SK-N-SH treated with all-trans-retinoic acid at 6 μM for 48 hours (cell line): ENCODE measurements at regions not wholly inside any gene's neighbourhood (a gene's known extent, or its start where the extent isn't known, plus 50 kb on each side); places are given as distances from the start of the nearest gene placed in this dataset.

Source experiments
- ARNTL ChIP-seq: fragments of 450-650 bp; formaldehyde crosslinking; IDR thresholded peaks from 2 replicates; pipeline ENCODE4 v1.5.0; 2020; ENCODE audit warnings: low read depth, mild to moderate bottlenecking, moderate library complexity, borderline replicate concordance
- ESRRG ChIP-seq: fragments of 250-450 bp; sonication (Bioruptor Pico); IDR thresholded peaks from 2 replicates; pipeline ENCODE4 v1.6.1; 2021; ENCODE audit warnings: mild to moderate bottlenecking
- OSR1 ChIP-seq: fragments of 250-450 bp; sonication (Bioruptor Pico); IDR thresholded peaks from 2 replicates; pipeline ENCODE4 v1.8.0; 2022; ENCODE audit warnings: moderate library complexity, mild to moderate bottlenecking, inconsistent platforms
- TCF4 ChIP-seq: fragments of 250-450 bp; sonication (Bioruptor Pico); IDR thresholded peaks from 2 replicates; pipeline ENCODE4 v1.8.0; 2021; ENCODE audit warnings: mild to moderate bottlenecking, moderate library complexity, borderline replicate concordance
- TOX ChIP-seq: fragments of 250-450 bp; sonication (Bioruptor Pico); IDR thresholded peaks from 2 replicates; pipeline ENCODE4 v1.8.0; 2021; ENCODE audit warnings: mild to moderate bottlenecking, moderate library complexity, borderline replicate concordance
- TF ChIP-seq, protein P1 (sequence below): fragments of 250-450 bp; sonication (Bioruptor Pico); IDR thresholded peaks from 2 replicates; pipeline ENCODE4 v1.8.0; 2021; ENCODE audit warnings: low read depth, mild to moderate bottlenecking, moderate library complexity, borderline replicate concordance
- TF ChIP-seq, protein P2 (sequence below): fragments of 250-450 bp; sonication (Bioruptor Pico); IDR thresholded peaks from 2 replicates; pipeline ENCODE4 v1.5.1; 2020; ENCODE audit warnings: low read depth, mild to moderate bottlenecking, moderate library complexity
- TF ChIP-seq, protein P3 (sequence below): fragments of 250-450 bp; sonication (Bioruptor Pico); IDR thresholded peaks from 2 replicates; pipeline ENCODE4 v1.8.0; 2020; ENCODE audit warnings: mild to moderate bottlenecking, moderate library complexity, borderline replicate concordance

DNA sequence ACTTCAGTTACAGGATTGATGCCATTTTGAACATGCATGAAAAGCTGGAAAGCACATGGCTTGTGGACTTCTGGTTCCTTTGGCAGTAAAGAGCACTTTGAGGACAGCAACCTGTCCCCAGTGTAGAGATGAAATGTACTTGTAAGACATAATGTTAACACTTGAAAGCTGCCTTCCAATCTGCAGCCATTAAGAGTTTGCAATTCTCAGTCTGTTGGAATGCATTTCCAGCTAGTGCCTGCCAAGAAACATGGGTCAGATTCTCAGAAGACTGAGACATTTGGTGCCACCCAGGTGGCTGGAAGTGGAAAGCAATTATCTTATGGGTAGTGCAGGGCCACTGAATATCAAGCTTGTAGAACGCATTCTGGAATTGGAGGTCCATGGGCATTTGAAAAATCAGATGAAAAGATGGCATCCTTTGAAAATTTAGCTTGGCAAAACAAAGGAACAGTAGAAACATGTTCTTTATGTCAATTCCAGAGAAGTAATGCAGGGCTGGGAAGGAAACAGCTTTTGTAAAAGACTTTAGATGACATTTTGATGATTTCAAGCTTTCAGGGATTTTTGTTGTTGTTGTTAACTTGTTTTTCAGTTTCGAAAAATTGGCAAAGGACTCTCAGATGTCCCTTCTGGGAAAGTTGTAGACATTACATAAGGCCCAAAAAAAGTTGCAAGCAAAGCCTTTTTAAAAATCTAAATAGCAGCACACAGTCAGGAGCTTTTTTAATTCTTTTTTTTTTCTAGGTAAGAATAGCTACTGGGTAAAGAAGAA lies 147.0 kb downstream of the ABCA8 start:
- no peak for TF ChIP-seq ESRRG (CRISPR knock-in tag)
- no peak for TF ChIP-seq OSR1 (CRISPR knock-in tag)
- no peak for TF ChIP-seq TCF4 (CRISPR knock-in tag)
- TF ChIP-seq TOX: no peak
- TF ChIP-seq, protein P1, sequence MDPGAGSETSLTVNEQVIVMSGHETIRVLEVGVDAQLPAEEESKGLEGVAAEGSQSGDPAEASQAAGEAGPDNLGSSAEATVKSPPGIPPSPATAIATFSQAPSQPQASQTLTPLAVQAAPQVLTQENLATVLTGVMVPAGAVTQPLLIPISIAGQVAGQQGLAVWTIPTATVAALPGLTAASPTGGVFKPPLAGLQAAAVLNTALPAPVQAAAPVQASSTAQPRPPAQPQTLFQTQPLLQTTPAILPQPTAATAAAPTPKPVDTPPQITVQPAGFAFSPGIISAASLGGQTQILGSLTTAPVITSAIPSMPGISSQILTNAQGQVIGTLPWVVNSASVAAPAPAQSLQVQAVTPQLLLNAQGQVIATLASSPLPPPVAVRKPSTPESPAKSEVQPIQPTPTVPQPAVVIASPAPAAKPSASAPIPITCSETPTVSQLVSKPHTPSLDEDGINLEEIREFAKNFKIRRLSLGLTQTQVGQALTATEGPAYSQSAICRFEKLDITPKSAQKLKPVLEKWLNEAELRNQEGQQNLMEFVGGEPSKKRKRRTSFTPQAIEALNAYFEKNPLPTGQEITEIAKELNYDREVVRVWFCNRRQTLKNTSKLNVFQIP: no peak
- TF ChIP-seq, protein P2, sequence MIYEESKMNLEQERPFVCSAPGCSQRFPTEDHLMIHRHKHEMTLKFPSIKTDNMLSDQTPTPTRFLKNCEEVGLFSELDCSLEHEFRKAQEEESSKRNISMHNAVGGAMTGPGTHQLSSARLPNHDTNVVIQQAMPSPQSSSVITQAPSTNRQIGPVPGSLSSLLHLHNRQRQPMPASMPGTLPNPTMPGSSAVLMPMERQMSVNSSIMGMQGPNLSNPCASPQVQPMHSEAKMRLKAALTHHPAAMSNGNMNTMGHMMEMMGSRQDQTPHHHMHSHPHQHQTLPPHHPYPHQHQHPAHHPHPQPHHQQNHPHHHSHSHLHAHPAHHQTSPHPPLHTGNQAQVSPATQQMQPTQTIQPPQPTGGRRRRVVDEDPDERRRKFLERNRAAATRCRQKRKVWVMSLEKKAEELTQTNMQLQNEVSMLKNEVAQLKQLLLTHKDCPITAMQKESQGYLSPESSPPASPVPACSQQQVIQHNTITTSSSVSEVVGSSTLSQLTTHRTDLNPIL (CRISPR knock-in tag): no peak
- TF ChIP-seq, protein P3, sequence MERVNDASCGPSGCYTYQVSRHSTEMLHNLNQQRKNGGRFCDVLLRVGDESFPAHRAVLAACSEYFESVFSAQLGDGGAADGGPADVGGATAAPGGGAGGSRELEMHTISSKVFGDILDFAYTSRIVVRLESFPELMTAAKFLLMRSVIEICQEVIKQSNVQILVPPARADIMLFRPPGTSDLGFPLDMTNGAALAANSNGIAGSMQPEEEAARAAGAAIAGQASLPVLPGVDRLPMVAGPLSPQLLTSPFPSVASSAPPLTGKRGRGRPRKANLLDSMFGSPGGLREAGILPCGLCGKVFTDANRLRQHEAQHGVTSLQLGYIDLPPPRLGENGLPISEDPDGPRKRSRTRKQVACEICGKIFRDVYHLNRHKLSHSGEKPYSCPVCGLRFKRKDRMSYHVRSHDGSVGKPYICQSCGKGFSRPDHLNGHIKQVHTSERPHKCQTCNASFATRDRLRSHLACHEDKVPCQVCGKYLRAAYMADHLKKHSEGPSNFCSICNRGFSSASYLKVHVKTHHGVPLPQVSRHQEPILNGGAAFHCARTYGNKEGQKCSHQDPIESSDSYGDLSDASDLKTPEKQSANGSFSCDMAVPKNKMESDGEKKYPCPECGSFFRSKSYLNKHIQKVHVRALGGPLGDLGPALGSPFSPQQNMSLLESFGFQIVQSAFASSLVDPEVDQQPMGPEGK (CRISPR knock-in tag): no peak
- no peak for TF ChIP-seq ARNTL
